ENCODE measurements at regions not wholly inside any gene's neighbourhood (a gene's known extent, or its start where the extent isn't known, plus 50 kb on each side); places are given as distances from the start of the nearest gene placed in this dataset.
"Not testable (repeated sequence)": the region's sequence is repeated elsewhere in the genome, so short reads cannot be mapped to it uniquely, and the experiment has no call there.

- H3K9me3 ChIP-seq (ENCODE audit: insufficient read depth, low read length); H3K4me3 ChIP-seq (ENCODE audit: low read length): not testable (repeated sequence)
Measured at GRCh38 chr3:125886006-125886405, 83.0 kb upstream of the ROPN1B start.

DNA sequence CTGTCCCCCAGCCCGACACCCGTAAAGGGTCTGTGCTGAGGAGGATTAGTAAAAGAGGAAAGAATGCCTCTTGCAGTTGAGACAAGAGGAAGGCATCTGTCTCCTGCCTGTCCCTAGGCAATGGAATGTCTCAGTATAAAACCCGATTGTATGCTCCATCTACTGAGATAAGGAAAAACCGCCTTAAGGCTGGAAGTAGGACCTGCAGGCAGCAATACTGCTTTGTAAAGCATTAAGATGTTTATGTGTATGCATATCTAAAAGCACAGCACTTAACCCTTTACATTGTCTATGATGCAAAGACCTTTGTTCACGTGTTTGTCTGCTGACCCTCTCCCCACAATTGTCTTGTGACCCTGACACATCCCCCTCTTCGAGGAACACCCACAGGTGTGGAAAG lies 69.8 kb upstream of the ROPN1B start:
- not testable (repeated sequence) for H3K9ac ChIP-seq (ENCODE audit: low read length); H3K27me3 ChIP-seq (ENCODE audit: low read depth, low read length); H2AFZ ChIP-seq (ENCODE audit: low read depth, low read length); H3K4me1 ChIP-seq (ENCODE audit: low read length); H4K20me1 ChIP-seq (ENCODE audit: insufficient read depth, low read length); H3K27ac ChIP-seq (ENCODE audit: low read length); H3K79me2 ChIP-seq (ENCODE audit: low read length); H3K4me3 ChIP-seq (ENCODE audit: low read length); H3K9me3 ChIP-seq (ENCODE audit: insufficient read depth, low read length); H3K4me2 ChIP-seq (ENCODE audit: low read length); H3K36me3 ChIP-seq (replicated peaks; ENCODE audit: low read depth, low read length)

More at GRCh38 chr3:125886006-125886405, 83.0 kb upstream of the ROPN1B start:
- H3K9ac ChIP-seq (ENCODE audit: low read length); H2AFZ ChIP-seq (ENCODE audit: low read depth, low read length); H3K27ac ChIP-seq (ENCODE audit: low read length); H4K20me1 ChIP-seq (ENCODE audit: insufficient read depth, low read length); H3K36me3 ChIP-seq (replicated peaks; ENCODE audit: low read depth, low read length); H3K4me1 ChIP-seq (ENCODE audit: low read length); H3K4me2 ChIP-seq (ENCODE audit: low read length); H3K27me3 ChIP-seq (ENCODE audit: low read depth, low read length); H3K79me2 ChIP-seq (ENCODE audit: low read length): not testable (repeated sequence)

DNA sequence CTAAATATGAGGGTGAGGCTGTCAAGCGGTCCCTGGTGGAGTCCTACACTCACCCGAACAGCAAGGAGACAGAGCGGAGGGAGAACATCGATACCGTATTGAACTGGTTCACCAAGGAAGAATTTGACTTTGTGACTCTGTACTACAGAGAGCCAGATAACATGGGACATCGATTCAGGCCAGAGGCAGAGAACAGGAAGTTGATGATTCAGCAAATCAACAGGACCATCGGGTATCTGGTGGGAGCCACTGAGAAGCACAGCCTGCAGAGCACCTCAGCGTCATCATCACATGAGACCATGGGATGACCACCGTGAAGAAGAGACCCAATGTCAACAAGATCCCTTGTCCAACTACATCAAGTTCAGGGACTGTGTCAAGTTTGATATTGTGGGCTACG lies 67.5 kb upstream of the ROPN1B start:
- not testable (repeated sequence) for H3K27me3 ChIP-seq (ENCODE audit: low read depth, low read length); H3K9ac ChIP-seq (ENCODE audit: low read length); H3K27ac ChIP-seq (ENCODE audit: low read length); H4K20me1 ChIP-seq (ENCODE audit: insufficient read depth, low read length); H3K4me3 ChIP-seq (ENCODE audit: low read length); H3K79me2 ChIP-seq (ENCODE audit: low read length); H3K4me2 ChIP-seq (ENCODE audit: low read length); H3K36me3 ChIP-seq (replicated peaks; ENCODE audit: low read depth, low read length); H3K9me3 ChIP-seq (ENCODE audit: insufficient read depth, low read length); H3K4me1 ChIP-seq (ENCODE audit: low read length); H2AFZ ChIP-seq (ENCODE audit: low read depth, low read length)

DNA sequence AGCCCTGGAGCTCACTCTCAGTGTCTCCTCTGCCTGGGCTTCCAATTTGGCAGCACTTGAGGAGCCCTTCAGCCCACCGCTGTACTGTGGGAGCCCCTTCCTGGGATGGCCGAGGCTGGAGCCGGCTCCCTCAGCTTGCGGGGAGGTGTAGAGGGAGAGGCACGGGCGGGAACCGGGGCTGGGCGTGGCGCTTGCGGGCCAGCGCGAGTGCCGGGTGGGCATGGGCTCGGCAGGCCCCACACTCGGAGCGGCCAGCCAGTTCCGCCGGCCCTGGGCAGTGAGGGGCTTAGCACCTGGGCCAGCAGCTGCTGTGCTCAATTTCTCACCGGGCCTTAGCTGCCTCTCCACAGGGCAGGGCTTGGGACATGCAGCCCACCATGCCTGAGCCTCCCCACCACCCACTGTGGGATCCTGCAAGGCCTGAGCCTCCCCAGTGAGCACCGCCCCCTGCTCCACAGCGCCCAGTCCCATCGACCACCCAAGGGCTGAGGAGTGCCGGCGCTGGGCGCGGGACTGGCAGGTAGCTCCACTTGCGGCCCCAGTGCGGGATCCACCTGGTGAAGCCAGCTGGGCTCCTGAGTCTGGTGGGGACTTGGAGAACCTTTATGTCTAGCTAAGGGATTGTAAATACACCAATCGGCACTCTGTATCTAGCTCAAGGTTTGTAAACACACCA lies 65.1 kb upstream of the ROPN1B start:
- not testable (repeated sequence) for H3K27ac ChIP-seq (ENCODE audit: low read length); H3K27me3 ChIP-seq (ENCODE audit: low read depth, low read length); H4K20me1 ChIP-seq (ENCODE audit: insufficient read depth, low read length); H3K9me3 ChIP-seq (ENCODE audit: insufficient read depth, low read length); H2AFZ ChIP-seq (ENCODE audit: low read depth, low read length); H3K4me3 ChIP-seq (ENCODE audit: low read length); H3K9ac ChIP-seq (ENCODE audit: low read length); H3K36me3 ChIP-seq (replicated peaks; ENCODE audit: low read depth, low read length); H3K4me2 ChIP-seq (ENCODE audit: low read length); H3K4me1 ChIP-seq (ENCODE audit: low read length); H3K79me2 ChIP-seq (ENCODE audit: low read length)

DNA sequence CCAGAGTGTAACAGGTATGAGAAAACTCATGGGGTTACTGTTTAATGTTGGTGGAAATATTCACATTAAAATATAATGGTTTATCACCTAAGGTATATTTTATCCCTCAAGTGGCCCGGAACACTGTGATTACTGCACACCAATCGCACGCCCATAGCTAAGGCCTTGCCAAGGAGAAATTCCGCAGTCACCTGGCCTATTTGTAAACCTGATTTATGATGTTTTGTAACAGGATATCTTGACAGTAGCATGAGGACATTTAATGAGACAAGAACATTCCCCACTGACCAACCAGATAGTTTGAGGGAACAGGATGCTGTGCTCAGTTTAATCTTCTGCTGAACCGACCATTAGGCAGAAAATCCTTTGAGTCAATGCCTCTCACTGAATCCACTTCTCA lies 61.7 kb upstream of the ROPN1B start:
- not testable (repeated sequence) for H3K79me2 ChIP-seq (ENCODE audit: low read length); H3K27ac ChIP-seq (ENCODE audit: low read length); H3K4me1 ChIP-seq (ENCODE audit: low read length); H4K20me1 ChIP-seq (ENCODE audit: insufficient read depth, low read length); H3K9ac ChIP-seq (ENCODE audit: low read length); H2AFZ ChIP-seq (ENCODE audit: low read depth, low read length); H3K36me3 ChIP-seq (replicated peaks; ENCODE audit: low read depth, low read length); H3K27me3 ChIP-seq (ENCODE audit: low read depth, low read length); H3K9me3 ChIP-seq (ENCODE audit: insufficient read depth, low read length); H3K4me3 ChIP-seq (ENCODE audit: low read length); H3K4me2 ChIP-seq (ENCODE audit: low read length)

GRCh38 chr3:125910851-125911250 lies 58.1 kb upstream of the ROPN1B start:
- H3K4me1 ChIP-seq (ENCODE audit: low read length); H3K27me3 ChIP-seq (ENCODE audit: low read depth, low read length); H3K4me2 ChIP-seq (ENCODE audit: low read length); H2AFZ ChIP-seq (ENCODE audit: low read depth, low read length); H3K27ac ChIP-seq (ENCODE audit: low read length); H3K79me2 ChIP-seq (ENCODE audit: low read length); H3K9me3 ChIP-seq (ENCODE audit: insufficient read depth, low read length); H3K36me3 ChIP-seq (replicated peaks; ENCODE audit: low read depth, low read length); H3K4me3 ChIP-seq (ENCODE audit: low read length); H4K20me1 ChIP-seq (ENCODE audit: insufficient read depth, low read length); H3K9ac ChIP-seq (ENCODE audit: low read length): not testable (repeated sequence)

DNA sequence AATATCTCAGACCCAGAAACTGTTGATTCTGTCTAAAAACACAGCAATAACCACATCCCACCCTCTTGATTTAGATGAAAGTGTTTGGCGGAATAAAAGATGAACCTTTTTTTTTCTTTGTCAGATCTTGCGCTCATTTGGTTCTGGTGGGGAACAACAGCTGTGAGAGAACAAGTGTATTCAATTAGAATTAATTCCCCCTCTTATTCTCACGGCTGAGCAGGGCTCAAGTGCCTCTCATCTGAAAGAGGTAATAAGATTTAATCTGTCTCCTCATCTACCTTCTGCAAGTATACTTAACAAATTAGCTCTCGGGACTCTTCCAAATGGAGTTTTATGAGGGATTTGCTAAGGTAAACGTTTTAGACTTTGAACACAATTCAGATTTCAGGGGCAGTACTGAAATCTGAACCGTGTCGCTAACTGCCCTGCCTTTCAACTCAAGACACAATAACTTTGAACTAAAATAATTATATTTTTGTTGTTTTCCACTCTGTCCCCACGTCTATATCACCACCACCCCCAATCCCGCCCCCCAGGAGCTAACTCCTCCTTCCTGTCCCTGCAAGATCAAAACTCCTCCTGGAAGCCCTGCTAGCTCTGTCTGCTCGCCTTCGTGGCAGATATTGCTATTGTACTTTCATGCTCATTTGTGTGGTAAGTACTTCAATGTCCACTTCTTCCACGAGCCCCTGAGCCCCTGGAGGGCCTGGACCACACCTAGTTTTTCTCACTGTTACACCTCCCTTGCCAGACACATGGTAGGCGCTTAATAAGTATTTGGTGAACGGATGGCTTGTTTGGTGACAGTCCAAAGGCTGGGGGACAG lies 54.2 kb upstream of the ROPN1B start:
- not testable (repeated sequence) for H3K27ac ChIP-seq (ENCODE audit: low read length); H3K79me2 ChIP-seq (ENCODE audit: low read length); H3K9me3 ChIP-seq (ENCODE audit: insufficient read depth, low read length); H4K20me1 ChIP-seq (ENCODE audit: insufficient read depth, low read length); H3K36me3 ChIP-seq (replicated peaks; ENCODE audit: low read depth, low read length); H3K27me3 ChIP-seq (ENCODE audit: low read depth, low read length); H3K4me1 ChIP-seq (ENCODE audit: low read length)
- H3K4me2 ChIP-seq (ENCODE audit: low read length): peak overlapping the region; percentile 82
- peak overlapping the region; percentile 47 for H3K9ac ChIP-seq (ENCODE audit: low read length)
- 0 out of 2 replicates have a peak overlapping the region, but pooled peaks have one; percentile 39 for H2AFZ ChIP-seq (ENCODE audit: low read depth, low read length)
- H3K4me3 ChIP-seq (ENCODE audit: low read length): peak overlapping the region; percentile 77

GRCh38 chr3:125915437-125915787 lies 53.6 kb upstream of the ROPN1B start:
- H3K27ac ChIP-seq (ENCODE audit: low read length); H3K9me3 ChIP-seq (ENCODE audit: insufficient read depth, low read length); H4K20me1 ChIP-seq (ENCODE audit: insufficient read depth, low read length); H3K36me3 ChIP-seq (replicated peaks; ENCODE audit: low read depth, low read length); H3K27me3 ChIP-seq (ENCODE audit: low read depth, low read length); H3K79me2 ChIP-seq (ENCODE audit: low read length); H3K4me1 ChIP-seq (ENCODE audit: low read length): not testable (repeated sequence)
- peak overlapping the region; percentile 39; the same call in 1 of the 2 replicates for H2AFZ ChIP-seq (ENCODE audit: low read depth, low read length)
- peak overlapping the region; percentile 77 for H3K4me3 ChIP-seq (ENCODE audit: low read length)
- peak overlapping the region; percentile 47 for H3K9ac ChIP-seq (ENCODE audit: low read length)
- H3K4me2 ChIP-seq (ENCODE audit: low read length): peak overlapping the region; percentile 82

DNA sequence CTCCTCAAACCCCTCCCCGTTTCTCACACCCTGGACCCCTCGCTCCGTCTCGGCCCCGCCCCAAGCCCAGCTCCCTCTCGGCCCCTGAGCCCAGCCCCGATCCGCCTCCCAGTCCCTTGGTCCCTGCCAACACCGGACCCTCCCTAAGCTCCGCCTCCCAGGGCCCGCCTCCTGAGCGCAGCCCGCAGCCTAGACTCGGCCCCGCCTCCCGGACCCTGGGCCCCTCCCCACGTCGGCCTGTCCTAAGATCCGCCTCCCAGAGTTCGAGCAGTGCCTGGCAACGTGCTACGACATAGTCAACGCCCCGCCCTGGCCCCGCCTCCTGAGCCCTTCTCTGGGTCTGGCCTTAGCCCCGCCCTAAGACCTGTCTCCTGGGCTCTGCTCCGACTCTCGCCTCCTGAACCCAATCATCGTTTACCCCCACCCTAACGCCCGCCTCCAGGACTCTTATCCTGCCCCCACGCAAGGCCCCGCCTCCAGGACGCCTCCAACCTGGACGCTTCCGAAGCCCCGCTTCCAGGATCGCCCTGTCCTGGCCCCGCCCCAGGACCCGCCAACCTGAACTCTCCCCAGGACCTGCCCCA lies 53.1 kb upstream of the ROPN1B start:
- H3K4me2 ChIP-seq (ENCODE audit: low read length): peak overlapping the region; percentile 82
- H3K4me1 ChIP-seq (ENCODE audit: low read length); H3K27ac ChIP-seq (ENCODE audit: low read length); H3K9me3 ChIP-seq (ENCODE audit: insufficient read depth, low read length); H3K27me3 ChIP-seq (ENCODE audit: low read depth, low read length); H3K36me3 ChIP-seq (replicated peaks; ENCODE audit: low read depth, low read length); H4K20me1 ChIP-seq (ENCODE audit: insufficient read depth, low read length); H3K79me2 ChIP-seq (ENCODE audit: low read length): not testable (repeated sequence)
- H3K4me3 ChIP-seq (ENCODE audit: low read length): peak overlapping the region; percentile 77
- peak overlapping the region; percentile 47; the same call in 1 of the 2 replicates for H3K9ac ChIP-seq (ENCODE audit: low read length)
- H2AFZ ChIP-seq (ENCODE audit: low read depth, low read length): peak overlapping the region; percentile 39; the same call in 1 of the 2 replicates
